Coronary artery (tissue), 2 donors: ENCODE measurements at regions not wholly inside any gene's neighbourhood (a gene's known extent, or its start where the extent isn't known, plus 50 kb on each side); places are given as distances from the start of the nearest gene placed in this dataset.

Experiments
- DNase-seq: peaks from one replicate; pipeline ENCODE4 v3.0.0-alpha.2; 2017; ENCODE audit warnings: low spot score
- H3K27ac ChIP-seq, 2 donors: fragments of 200-600 bp; sonication (generic); one replicate each; pipeline ENCODE4 v1.5.1; 2016 to 2019
- H3K4me3 ChIP-seq: fragments of 200-600 bp; sonication (generic); 2 replicates; pipeline ENCODE4 v1.5.1; 2016; ENCODE audit warnings: mild to moderate bottlenecking, moderate library complexity
- CTCF ChIP-seq: fragments of 200-600 bp; sonication (generic); IDR thresholded peaks from one replicate; pipeline ENCODE4 v1.5.1; 2019; ENCODE audit warnings: antibody characterized with exemption

- H3K4me3 ChIP-seq = no peak overlapping the region
- no peak overlapping the region for H3K27ac ChIP-seq
- no peak for DNase-seq
- TF ChIP-seq CTCF = no peak
Observed at GRCh38 chrX:8284131-8284530, 113.1 kb upstream of the VCX2 start.

GRCh38 chrX:8288590-8288989 is 117.5 kb upstream of the VCX2 start:
- no peak for DNase-seq
- H3K27ac ChIP-seq = no peak overlapping the region
- no peak overlapping the region for H3K4me3 ChIP-seq
- no peak for TF ChIP-seq CTCF

- H3K27ac ChIP-seq = no peak overlapping the region
- H3K4me3 ChIP-seq = no peak overlapping the region
- DNase-seq = no peak
- no peak for TF ChIP-seq CTCF
Observed at GRCh38 chrX:8289523-8289922, 118.5 kb upstream of the VCX2 start.

- DNase-seq = no peak
- Histone ChIP-seq H3K27ac (no peak overlapping the region), H3K4me3 (no peak overlapping the region)
- no peak for TF ChIP-seq CTCF
Observed at GRCh38 chrX:8297766-8298165, 126.7 kb upstream of the VCX2 start.

GRCh38 chrX:8304668-8305067 is 133.6 kb upstream of the VCX2 start:
- H3K4me3 ChIP-seq = no peak overlapping the region
- TF ChIP-seq CTCF = no peak
- no peak overlapping the region for H3K27ac ChIP-seq
- DNase-seq = no peak

- no peak for DNase-seq
- H3K4me3 ChIP-seq = no peak overlapping the region
- TF ChIP-seq CTCF = no peak
- H3K27ac ChIP-seq = no peak overlapping the region
Observed at GRCh38 chrX:8305350-8305749, 134.3 kb upstream of the VCX2 start.

GRCh38 chrX:8306291-8306925 is 135.3 kb upstream of the VCX2 start:
- H3K27ac ChIP-seq = no peak overlapping the region
- H3K4me3 ChIP-seq = no peak overlapping the region
- DNase-seq = no peak
- no peak for TF ChIP-seq CTCF
